Right atrium auricular region (tissue), 2 donors: ENCODE measurements at regions not wholly inside any gene's neighbourhood (a gene's known extent, or its start where the extent isn't known, plus 50 kb on each side); places are given as distances from the start of the nearest gene placed in this dataset.

Experiments
- DNase-seq: peaks from one replicate; pipeline ENCODE4 v3.0.0-alpha.2; 2019; ENCODE audit warnings: low spot score
- H3K27ac ChIP-seq, 2 donors: fragments of 200-600 bp; sonication (generic); 1 replicate in 1 of 2; 2 replicates in 1 of 2; pipeline ENCODE4 v1.5.1; 2016 to 2019
- H3K27me3 ChIP-seq, 2 donors: fragments of 200-600 bp; sonication (generic); one replicate each; pipeline versions ENCODE4 v1.5.1 to v1.6.0; 2017 to 2019
- H3K36me3 ChIP-seq: fragments of 200-600 bp; sonication (generic); one replicate; pipeline ENCODE4 v1.5.1; 2016
- H3K4me1 ChIP-seq, 2 donors: fragments of 200-600 bp; sonication (generic); one replicate each; pipeline versions ENCODE4 v1.5.1 to v1.6.0; 2017 to 2019
- H3K4me3 ChIP-seq, 2 donors: fragments of 200-600 bp; sonication (generic); 1 replicate in 1 of 2; 2 replicates in 1 of 2; pipeline ENCODE4 v1.5.1; 2017 to 2019; ENCODE audit warnings: mild to moderate bottlenecking in 1 of 2, moderate library complexity in 1 of 2
- H3K9me3 ChIP-seq, 2 donors: fragments of 200-600 bp; sonication (generic); one replicate each; pipeline ENCODE4 v1.5.1; 2019
- TF ChIP-seq, protein P1 (sequence below), 2 donors: fragments of 200-600 bp; sonication (generic); IDR thresholded peaks; one replicate each; pipeline ENCODE4 v1.5.1; 2019; ENCODE audit warnings: antibody characterized with exemption in 2 of 2

DNA sequence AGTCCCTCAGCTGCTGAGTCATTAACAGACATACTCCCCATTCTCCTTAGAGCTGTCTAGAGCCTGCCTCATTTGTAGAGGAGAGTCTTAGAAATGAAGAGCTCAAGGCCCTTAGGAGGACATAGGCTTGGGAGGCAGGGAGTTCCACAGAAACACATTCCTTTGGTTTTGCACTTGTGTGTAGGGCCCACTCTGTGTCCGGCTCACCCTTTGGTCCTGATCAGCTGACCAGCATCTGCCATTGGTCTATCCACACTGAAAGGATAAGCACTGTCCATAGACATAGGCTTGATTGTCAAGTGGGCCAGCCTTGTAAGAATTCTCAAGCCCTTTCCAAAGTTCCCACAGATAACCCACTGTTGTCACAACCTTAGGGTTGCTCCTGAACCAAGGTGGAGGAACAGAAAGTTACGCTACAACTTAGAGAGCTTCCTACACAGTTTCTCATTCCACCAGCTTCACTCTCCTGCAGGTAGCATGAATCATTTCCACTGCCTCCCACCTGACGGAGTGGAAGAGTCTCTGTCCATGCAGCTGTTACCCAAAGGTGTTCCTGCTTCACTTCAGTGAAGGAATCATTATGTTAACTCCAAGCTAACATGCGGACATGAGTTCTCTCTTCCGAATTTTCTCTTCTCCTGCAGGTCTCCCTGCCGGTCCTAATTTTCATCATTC lies 96.1 kb downstream of the TNFSF18 start:
- no peaks in the 10 kb centered on the region for H3K9me3 ChIP-seq
- DNase-seq, result no peak
- H3K4me1 ChIP-seq, result no peaks in the 10 kb centered on the region
- TF ChIP-seq, protein P1, sequence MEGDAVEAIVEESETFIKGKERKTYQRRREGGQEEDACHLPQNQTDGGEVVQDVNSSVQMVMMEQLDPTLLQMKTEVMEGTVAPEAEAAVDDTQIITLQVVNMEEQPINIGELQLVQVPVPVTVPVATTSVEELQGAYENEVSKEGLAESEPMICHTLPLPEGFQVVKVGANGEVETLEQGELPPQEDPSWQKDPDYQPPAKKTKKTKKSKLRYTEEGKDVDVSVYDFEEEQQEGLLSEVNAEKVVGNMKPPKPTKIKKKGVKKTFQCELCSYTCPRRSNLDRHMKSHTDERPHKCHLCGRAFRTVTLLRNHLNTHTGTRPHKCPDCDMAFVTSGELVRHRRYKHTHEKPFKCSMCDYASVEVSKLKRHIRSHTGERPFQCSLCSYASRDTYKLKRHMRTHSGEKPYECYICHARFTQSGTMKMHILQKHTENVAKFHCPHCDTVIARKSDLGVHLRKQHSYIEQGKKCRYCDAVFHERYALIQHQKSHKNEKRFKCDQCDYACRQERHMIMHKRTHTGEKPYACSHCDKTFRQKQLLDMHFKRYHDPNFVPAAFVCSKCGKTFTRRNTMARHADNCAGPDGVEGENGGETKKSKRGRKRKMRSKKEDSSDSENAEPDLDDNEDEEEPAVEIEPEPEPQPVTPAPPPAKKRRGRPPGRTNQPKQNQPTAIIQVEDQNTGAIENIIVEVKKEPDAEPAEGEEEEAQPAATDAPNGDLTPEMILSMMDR (IDR thresholded peaks at IDR 0.05), result no peak
- no peak overlapping the region for H3K4me3 ChIP-seq
- no peaks in the 10 kb centered on the region for H3K27me3 ChIP-seq
- H3K36me3 ChIP-seq, result no peaks in the 10 kb centered on the region
- H3K27ac ChIP-seq, result no peak overlapping the region

DNA sequence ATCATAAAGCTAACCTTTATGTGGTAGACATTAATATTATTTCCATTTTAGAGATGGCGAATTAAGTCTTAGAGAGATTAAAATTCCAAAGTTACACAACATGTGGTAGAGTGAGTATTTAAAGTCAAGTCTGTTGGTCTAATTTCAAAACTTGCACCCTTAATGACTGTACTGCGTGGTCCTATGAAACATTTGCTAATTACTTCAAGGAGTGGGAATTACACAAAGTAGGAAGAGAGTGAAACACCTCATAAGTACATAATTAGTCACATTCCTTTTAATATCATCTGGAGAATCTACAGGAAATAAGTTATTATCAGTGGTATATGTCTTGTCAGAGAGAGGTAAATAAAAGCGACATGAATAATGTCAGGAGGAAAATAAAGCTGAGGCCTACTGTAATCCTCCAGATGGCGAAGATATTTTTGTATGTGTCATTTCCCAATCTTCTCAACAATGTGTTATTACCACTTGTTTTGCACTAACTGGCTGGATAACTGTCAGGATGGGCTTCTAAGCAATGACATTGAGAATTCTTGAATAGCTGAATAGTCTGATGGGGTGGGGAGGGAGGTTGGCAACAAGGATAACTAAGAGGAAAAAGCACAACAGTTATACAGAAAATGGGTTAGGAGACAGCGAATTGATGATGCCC lies 95.5 kb downstream of the TNFSF18 start:
- Histone ChIP-seq H3K27me3 (no peaks in the 10 kb centered on the region), H3K4me1 (no peaks in the 10 kb centered on the region), H3K27ac (no peak overlapping the region), H3K9me3 (no peaks in the 10 kb centered on the region), H3K4me3 (no peak overlapping the region), H3K36me3 (no peaks in the 10 kb centered on the region)
- DNase-seq, result no peak
- TF ChIP-seq, protein P1 (IDR thresholded peaks at IDR 0.05), result no peak

- Histone ChIP-seq H3K36me3 (no peaks in the 10 kb centered on the region), H3K4me1 (no peaks in the 10 kb centered on the region), H3K27ac (no peak overlapping the region), H3K4me3 (no peak overlapping the region), H3K9me3 (no peaks in the 10 kb centered on the region), H3K27me3 (no peaks in the 10 kb centered on the region)
- TF ChIP-seq, protein P1 (IDR thresholded peaks at IDR 0.05), result no peak
- no peak for DNase-seq
Measured at GRCh38 chr1:172956871-172957270, 93.9 kb downstream of the TNFSF18 start.

DNA sequence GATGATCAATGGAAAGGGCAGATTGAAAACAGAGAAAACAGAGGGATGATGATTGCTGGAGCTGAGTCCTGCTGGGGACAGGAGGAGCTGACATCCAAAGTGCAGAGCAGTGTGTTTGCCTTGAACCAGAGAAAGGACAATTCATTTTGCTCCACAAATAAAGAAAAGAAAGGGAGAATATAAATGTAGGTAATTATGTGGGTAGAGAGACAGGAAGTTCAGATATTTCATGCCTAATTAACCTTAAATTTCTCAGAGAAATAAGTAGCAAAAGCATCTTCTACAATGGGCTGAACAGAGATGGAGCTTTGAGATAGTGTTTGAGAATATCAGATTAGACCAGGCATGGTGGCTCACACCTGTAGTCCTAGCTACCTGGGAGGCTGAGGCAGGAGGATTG lies 93.2 kb downstream of the TNFSF18 start:
- Histone ChIP-seq H3K4me3 (no peak overlapping the region), H3K9me3 (no peaks in the 10 kb centered on the region), H3K4me1 (no peaks in the 10 kb centered on the region), H3K27me3 (no peaks in the 10 kb centered on the region), H3K27ac (no peak overlapping the region), H3K36me3 (no peaks in the 10 kb centered on the region)
- TF ChIP-seq, protein P1 (IDR thresholded peaks at IDR 0.05), result no peak
- DNase-seq, result no peak

- Histone ChIP-seq H3K4me3 (no peak overlapping the region), H3K9me3 (no peaks in the 10 kb centered on the region), H3K27ac (no peak overlapping the region), H3K4me1 (no peaks in the 10 kb centered on the region), H3K27me3 (no peaks in the 10 kb centered on the region), H3K36me3 (no peaks in the 10 kb centered on the region)
- TF ChIP-seq, protein P1 (IDR thresholded peaks at IDR 0.05), result no peak
- DNase-seq, result no peak
Measured at GRCh38 chr1:172959571-172959970, 91.2 kb downstream of the TNFSF18 start.
